DOHH2 (cell line): ENCODE measurements at regions not wholly inside any gene's neighbourhood (a gene's known extent, or its start where the extent isn't known, plus 50 kb on each side); places are given as distances from the start of the nearest gene placed in this dataset.

Experiments used
- H3F3A ChIP-seq: fragments of 200-600 bp; sonication (generic), shearing (Covaris generic); 2 replicates; pipeline ENCODE4 v1.6.0; 2016; ENCODE audit warnings: antibody characterized with exemption, mild to moderate bottlenecking; ENCODE audit not compliant: control insufficient read depth, insufficient read depth
- H3K27ac ChIP-seq: fragments of 200-600 bp; sonication (generic); 2 replicates; pipeline ENCODE4 v1.5.1; 2014; ENCODE audit warnings: low read depth, mild to moderate bottlenecking, low read length, moderate library complexity
- H3K27me3 ChIP-seq: fragments of 200-600 bp; sonication (generic); 2 replicates; pipeline ENCODE4 v1.6.1; 2014; ENCODE audit warnings: mild to moderate bottlenecking, low read length, mixed read lengths; ENCODE audit not compliant: control insufficient read depth
- H3K36me3 ChIP-seq: fragments of 200-600 bp; sonication (generic); 2 replicates; pipeline ENCODE4 v1.6.1; 2014; ENCODE audit warnings: mild to moderate bottlenecking, low read length, moderate library complexity, mixed read lengths; ENCODE audit not compliant: control insufficient read depth
- H3K4me1 ChIP-seq: fragments of 200-600 bp; sonication (generic); 2 replicates; pipeline ENCODE4 v1.6.1; 2014; ENCODE audit warnings: mild to moderate bottlenecking, low read length, mixed read lengths; ENCODE audit not compliant: control insufficient read depth
- H3K4me2 ChIP-seq: fragments of 200-600 bp; sonication (generic); 2 replicates; pipeline ENCODE4 v1.6.0; 2014; ENCODE audit warnings: mild to moderate bottlenecking, low read length, moderate library complexity
- H3K4me3 ChIP-seq: fragments of 200-600 bp; sonication (generic); 2 replicates; pipeline ENCODE4 v1.5.1; 2014; ENCODE audit warnings: mild to moderate bottlenecking, low read length, mixed read lengths
- H3K79me2 ChIP-seq: fragments of 200-600 bp; sonication (generic); 2 replicates; pipeline ENCODE4 v1.6.1; 2014; ENCODE audit warnings: mild to moderate bottlenecking, low read length, mixed read lengths; ENCODE audit not compliant: control insufficient read depth
- H3K9me2 ChIP-seq: fragments of 200-600 bp; sonication (generic); replicated peaks from 2 replicates; pipeline ENCODE4 v1.6.1; 2014; ENCODE audit warnings: mild to moderate bottlenecking, low read length, mixed read lengths; ENCODE audit not compliant: control insufficient read depth
- H3K9me3 ChIP-seq: fragments of 200-600 bp; sonication (generic); 2 replicates; pipeline ENCODE4 v1.6.1; 2014; ENCODE audit warnings: antibody characterized with exemption, low read length, mixed read lengths; ENCODE audit not compliant: control insufficient read depth, insufficient read depth
- H4K20me1 ChIP-seq: fragments of 200-600 bp; sonication (generic); 2 replicates; pipeline ENCODE4 v1.6.0; 2014; ENCODE audit warnings: low read depth, mild to moderate bottlenecking, antibody characterized with exemption, low read length, moderate library complexity; ENCODE audit not compliant: control insufficient read depth, insufficient read depth
- CTCF ChIP-seq: fragments of 200-600 bp; sonication (generic); IDR thresholded peaks from one replicate; pipeline ENCODE4 v1.5.1; 2014; ENCODE audit warnings: antibody characterized with exemption, mild to moderate bottlenecking, low read depth, low read length; ENCODE audit not compliant: poor library complexity, severe bottlenecking
- EZH2phosphoT487 ChIP-seq: fragments of 200-600 bp; sonication (generic); IDR thresholded peaks from 2 replicates; pipeline ENCODE4 v1.6.1; 2017; ENCODE audit warnings: borderline replicate concordance, mild to moderate bottlenecking, antibody characterized with exemption, low read length, moderate library complexity, mixed read lengths

- no peak overlapping the region for H3K4me2 ChIP-seq
- no peaks in the 10 kb centered on the region for H3K79me2 ChIP-seq
- H3K9me3 ChIP-seq = no peaks in the 10 kb centered on the region
- H3K27me3 ChIP-seq = no peaks in the 10 kb centered on the region
- no peaks in the 10 kb centered on the region for H3K9me2 ChIP-seq
- H3K36me3 ChIP-seq = no peaks in the 10 kb centered on the region
- H3K4me3 ChIP-seq = no peak overlapping the region
- no peak overlapping the region for H3K27ac ChIP-seq
- no peaks in the 10 kb centered on the region for H4K20me1 ChIP-seq
- no peak for TF ChIP-seq CTCF
- no peak for TF ChIP-seq EZH2phosphoT487
- no peaks in the 10 kb centered on the region for H3F3A ChIP-seq
- H3K4me1 ChIP-seq = no peaks in the 10 kb centered on the region
Measured at GRCh38 chr10:53569455-53569854, 796.9 kb upstream of the MBL2 start.

- no peak overlapping the region for H3K27ac ChIP-seq
- H3K4me1 ChIP-seq = no peaks in the 10 kb centered on the region
- no peaks in the 10 kb centered on the region for H4K20me1 ChIP-seq
- no peak overlapping the region for H3K4me3 ChIP-seq
- TF ChIP-seq EZH2phosphoT487 = no peak
- TF ChIP-seq CTCF = no peak
- no peaks in the 10 kb centered on the region for H3K79me2 ChIP-seq
- H3K27me3 ChIP-seq = no peaks in the 10 kb centered on the region
- H3K36me3 ChIP-seq = no peaks in the 10 kb centered on the region
- H3F3A ChIP-seq = no peaks in the 10 kb centered on the region
- H3K9me3 ChIP-seq = no peaks in the 10 kb centered on the region
- no peak overlapping the region for H3K4me2 ChIP-seq
- no peaks in the 10 kb centered on the region for H3K9me2 ChIP-seq
Measured at GRCh38 chr10:53548664-53549063, 776.1 kb upstream of the MBL2 start.

- no peaks in the 10 kb centered on the region for H3K9me3 ChIP-seq
- no peak overlapping the region for H3K4me3 ChIP-seq
- H3K4me1 ChIP-seq = no peaks in the 10 kb centered on the region
- H3K27me3 ChIP-seq = no peaks in the 10 kb centered on the region
- no peaks in the 10 kb centered on the region for H3K9me2 ChIP-seq
- H4K20me1 ChIP-seq = no peaks in the 10 kb centered on the region
- no peak overlapping the region for H3K4me2 ChIP-seq
- no peaks in the 10 kb centered on the region for H3F3A ChIP-seq
- no peak for TF ChIP-seq EZH2phosphoT487
- no peak for TF ChIP-seq CTCF
- no peaks in the 10 kb centered on the region for H3K36me3 ChIP-seq
- no peak overlapping the region for H3K27ac ChIP-seq
- no peaks in the 10 kb centered on the region for H3K79me2 ChIP-seq
Measured at GRCh38 chr10:53547364-53547763, 774.8 kb upstream of the MBL2 start.

GRCh38 chr10:53543410-53543809, 770.8 kb upstream of the MBL2 start:
- Histone ChIP-seq H4K20me1 (no peaks in the 10 kb centered on the region), H3K27ac (no peak overlapping the region), H3K9me3 (no peaks in the 10 kb centered on the region), H3K4me3 (no peak overlapping the region), H3K27me3 (no peaks in the 10 kb centered on the region), H3K36me3 (no peaks in the 10 kb centered on the region), H3F3A (no peaks in the 10 kb centered on the region), H3K4me2 (no peak overlapping the region), H3K9me2 (no peaks in the 10 kb centered on the region), H3K79me2 (no peaks in the 10 kb centered on the region), H3K4me1 (no peaks in the 10 kb centered on the region)
- no peak for TF ChIP-seq EZH2phosphoT487
